HUES48 (cell line): ENCODE measurements at regions not wholly inside any gene's neighbourhood (a gene's known extent, or its start where the extent isn't known, plus 50 kb on each side); places are given as distances from the start of the nearest gene placed in this dataset.
"Not testable (repeated sequence)": the region's sequence is repeated elsewhere in the genome, so short reads cannot be mapped to it uniquely, and the experiment has no call there.

ENCODE experiments used
- H3K27ac ChIP-seq: one replicate; pipeline ENCODE4 v1.7.0; 2013; ENCODE audit warnings: low read depth, low read length, inconsistent platforms
- H3K27me3 ChIP-seq: 2 replicates; pipeline ENCODE4 v1.6.1; 2013; ENCODE audit warnings: mild to moderate bottlenecking, low read length; ENCODE audit not compliant: control insufficient read depth, insufficient read depth
- H3K36me3 ChIP-seq: 2 replicates; pipeline ENCODE4 v1.6.1; 2013; ENCODE audit warnings: low read length; ENCODE audit not compliant: control insufficient read depth, insufficient read depth
- H3K4me1 ChIP-seq: 2 replicates; pipeline ENCODE4 v1.6.1; 2013; ENCODE audit warnings: mild to moderate bottlenecking, low read length; ENCODE audit not compliant: control insufficient read depth, insufficient read depth
- H3K4me3 ChIP-seq: 2 replicates; pipeline ENCODE4 v1.5.1; 2013; ENCODE audit warnings: mild to moderate bottlenecking, low read depth, low read length
- H3K9ac ChIP-seq: 2 replicates; pipeline ENCODE4 v1.6.1; 2013; ENCODE audit warnings: mild to moderate bottlenecking, low read depth, low read length, moderate library complexity
- H3K9me3 ChIP-seq: 2 replicates; pipeline ENCODE4 v1.6.1; 2013; ENCODE audit warnings: low read length; ENCODE audit not compliant: control insufficient read depth, insufficient read depth

GRCh38 chr13:88802886-88803285 is 1131.7 kb downstream of the SLITRK5 start:
- H3K27ac ChIP-seq: no peak overlapping the region
- no peak overlapping the region for H3K9ac ChIP-seq
- H3K36me3 ChIP-seq: no peaks in the 10 kb centered on the region
- H3K4me3 ChIP-seq: no peak overlapping the region
- H3K4me1 ChIP-seq: no peaks in the 10 kb centered on the region
- no peaks in the 10 kb centered on the region for H3K9me3 ChIP-seq
- H3K27me3 ChIP-seq: no peaks in the 10 kb centered on the region

- no peak overlapping the region for H3K4me3 ChIP-seq
- H3K9ac ChIP-seq: no peak overlapping the region
- H3K27me3 ChIP-seq: no peaks in the 10 kb centered on the region
- no peaks in the 10 kb centered on the region for H3K36me3 ChIP-seq
- H3K27ac ChIP-seq: no peak overlapping the region
- H3K9me3 ChIP-seq: peaks cover 8% of the 10 kb centered on the region
- no peaks in the 10 kb centered on the region for H3K4me1 ChIP-seq
Measured at GRCh38 chr13:88806438-88806837, 1135.3 kb downstream of the SLITRK5 start.

- Histone ChIP-seq H3K4me1 (no peaks in the 10 kb centered on the region), H3K9me3 (no peaks in the 10 kb centered on the region), H3K9ac (no peak overlapping the region), H3K4me3 (no peak overlapping the region), H3K27me3 (no peaks in the 10 kb centered on the region), H3K27ac (no peak overlapping the region), H3K36me3 (no peaks in the 10 kb centered on the region)
Measured at GRCh38 chr13:88817560-88817959, 1146.4 kb downstream of the SLITRK5 start.

- Histone ChIP-seq H3K4me3 (no peak overlapping the region), H3K36me3 (no peaks in the 10 kb centered on the region), H3K27me3 (no peaks in the 10 kb centered on the region), H3K27ac (no peak overlapping the region), H3K9ac (no peak overlapping the region), H3K9me3 (no peaks in the 10 kb centered on the region), H3K4me1 (no peaks in the 10 kb centered on the region)
Measured at GRCh38 chr13:88823114-88823513, 1151.9 kb downstream of the SLITRK5 start.

GRCh38 chr13:88824218-88824617 is 1153.0 kb downstream of the SLITRK5 start:
- Histone ChIP-seq H3K27ac (no peak overlapping the region), H3K9ac (no peak overlapping the region), H3K4me1 (no peaks in the 10 kb centered on the region), H3K36me3 (no peaks in the 10 kb centered on the region), H3K9me3 (no peaks in the 10 kb centered on the region), H3K4me3 (no peak overlapping the region), H3K27me3 (no peaks in the 10 kb centered on the region)

GRCh38 chr13:88840085-88840484 is 1168.9 kb downstream of the SLITRK5 start:
- Histone ChIP-seq H3K4me1 (no peaks in the 10 kb centered on the region), H3K4me3 (no peak overlapping the region), H3K9me3 (no peaks in the 10 kb centered on the region), H3K27me3 (no peaks in the 10 kb centered on the region), H3K36me3 (no peaks in the 10 kb centered on the region), H3K27ac (no peak overlapping the region), H3K9ac (no peak overlapping the region)

GRCh38 chr13:88852293-88852692 is 1181.1 kb downstream of the SLITRK5 start:
- H3K4me3 ChIP-seq, H3K4me1 ChIP-seq, H3K27ac ChIP-seq, H3K36me3 ChIP-seq, H3K9me3 ChIP-seq, H3K27me3 ChIP-seq, H3K9ac ChIP-seq: not testable (repeated sequence)

- Histone ChIP-seq H3K9me3 (peaks cover 6% of the 10 kb centered on the region), H3K9ac (no peak overlapping the region), H3K4me3 (no peak overlapping the region), H3K27me3 (no peaks in the 10 kb centered on the region), H3K36me3 (no peaks in the 10 kb centered on the region), H3K4me1 (no peaks in the 10 kb centered on the region), H3K27ac (no peak overlapping the region)
Measured at GRCh38 chr13:88857256-88857655, 1186.1 kb downstream of the SLITRK5 start.

- no peak overlapping the region for H3K27ac ChIP-seq
Measured at GRCh38 chr13:88862095-88862620, 1191.0 kb downstream of the SLITRK5 start.

GRCh38 chr13:88863116-88863515 is 1191.9 kb downstream of the SLITRK5 start:
- Histone ChIP-seq H3K4me1 (no peaks in the 10 kb centered on the region), H3K4me3 (no peak overlapping the region), H3K36me3 (no peaks in the 10 kb centered on the region), H3K27ac (no peak overlapping the region), H3K9ac (no peak overlapping the region), H3K9me3 (no peaks in the 10 kb centered on the region), H3K27me3 (no peaks in the 10 kb centered on the region)

More at GRCh38 chr13:88862095-88862620, 1191.0 kb downstream of the SLITRK5 start:
- Histone ChIP-seq H3K27me3 (no peaks in the 10 kb centered on the region), H3K4me3 (no peak overlapping the region), H3K9me3 (no peaks in the 10 kb centered on the region), H3K36me3 (no peaks in the 10 kb centered on the region), H3K4me1 (no peaks in the 10 kb centered on the region), H3K9ac (no peak overlapping the region)

GRCh38 chr13:88866195-88866594 is 1195.0 kb downstream of the SLITRK5 start:
- Histone ChIP-seq H3K27ac (no peak overlapping the region), H3K9me3 (no peaks in the 10 kb centered on the region), H3K4me3 (no peak overlapping the region)

GRCh38 chr13:88883741-88884140 is 1212.6 kb downstream of the SLITRK5 start:
- peaks cover 4% of the 10 kb centered on the region; the same call in 1 of the 2 replicates for H3K9me3 ChIP-seq
- no peak overlapping the region for H3K4me3 ChIP-seq
- H3K27me3 ChIP-seq: no peaks in the 10 kb centered on the region
- H3K4me1 ChIP-seq: no peaks in the 10 kb centered on the region
- H3K36me3 ChIP-seq: no peaks in the 10 kb centered on the region
- no peak overlapping the region for H3K9ac ChIP-seq
- H3K27ac ChIP-seq: no peak overlapping the region

More at GRCh38 chr13:88866195-88866594, 1195.0 kb downstream of the SLITRK5 start:
- Histone ChIP-seq H3K27me3 (no peaks in the 10 kb centered on the region), H3K36me3 (no peaks in the 10 kb centered on the region), H3K9ac (no peak overlapping the region), H3K4me1 (no peaks in the 10 kb centered on the region)
